ENCODE measurements at regions not wholly inside any gene's neighbourhood (a gene's known extent, or its start where the extent isn't known, plus 50 kb on each side); places are given as distances from the start of the nearest gene placed in this dataset.

DNA sequence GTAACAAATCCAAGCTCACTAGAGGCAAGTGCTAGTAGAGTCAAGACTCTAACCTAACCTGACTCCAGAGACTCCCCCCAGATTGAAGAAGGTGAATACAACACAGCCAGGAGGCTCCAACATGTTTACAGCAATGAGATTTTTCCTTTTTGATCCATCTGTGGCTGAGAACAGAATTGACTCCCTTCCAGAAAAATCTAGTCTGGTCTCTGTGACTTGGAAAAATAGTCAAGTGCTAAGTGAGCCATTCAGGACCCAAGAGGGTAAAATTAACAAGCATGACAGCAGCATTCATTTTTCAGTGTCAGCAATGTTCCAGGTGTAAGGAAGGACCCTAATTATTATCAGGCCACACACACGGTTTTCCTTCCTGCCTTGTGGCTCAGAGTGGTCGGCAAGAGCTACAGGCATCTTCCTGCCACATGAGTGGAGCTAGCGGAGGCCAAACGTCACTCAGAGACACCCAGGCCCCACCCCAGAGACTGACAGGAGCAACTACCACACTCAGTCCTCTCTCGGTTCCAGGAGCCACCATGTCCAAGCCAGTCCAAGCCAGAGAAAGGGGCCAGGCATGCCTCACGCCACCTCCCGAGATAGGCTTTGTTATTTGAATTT is 395.1 kb downstream of the FOXO1 start:
- Mint-ChIP-seq H3K4me1 (peaks cover 18 to 62% (median 37%) of the 10 kb centered on the region in 7 donors), H3K27ac (peak overlapping the region in 1 of 9 donors; percentile 47), H3K36me3 (peaks cover 0 to 4% (median 0%) of the 10 kb centered on the region in 5 donors), H3K27me3 (no peaks in the 10 kb centered on the region), H3K4me3 (peak overlapping the region in 3 of 10 donors; percentile 19 to 32 (median 23)), H3K9me3 (no peaks in the 10 kb centered on the region)
- intact Hi-C loops (cut with micrococcal nuclease): no loop called here
- H3K9me3 ChIP-seq (ENCODE audit: control insufficient read depth in 2 of 3, low read length in 3 of 3): no peaks in the 10 kb centered on the region
- ChIA-PET POLR2A (interaction anchor here (0.6 to 1.7 kb wide), 3 partner anchors 8 to 142 kb away, joined by 3 to 5 read pairs (median 3); no protein-coding TSS in a partner anchor), CTCF (interaction anchor here (0.8 kb wide), 1 partner anchor 95 kb away, joined by 3 read pairs; no protein-coding TSS in a partner anchor)
- DNase-seq (peak in 2 of 9 donors; percentile 8 to 10), ATAC-seq (no peak)
- H3K27ac ChIP-seq (ENCODE audit: low read depth, low read length): no peak overlapping the region
- no peaks in the 10 kb centered on the region for H3K27me3 ChIP-seq (ENCODE audit: control insufficient read depth in 2 of 2, insufficient read depth in 2 of 2, low read length in 2 of 2)
- H3K36me3 ChIP-seq (ENCODE audit: control insufficient read depth in 2 of 3, insufficient read depth in 3 of 3, low read length in 3 of 3): no peaks in the 10 kb centered on the region
- H3K4me3 ChIP-seq (ENCODE audit: low read length): no peak overlapping the region
- H3K4me1 ChIP-seq (ENCODE audit: control insufficient read depth in 2 of 2, insufficient read depth in 2 of 2, low read length in 2 of 2): peaks cover 4 to 17% of the 10 kb centered on the region in 2 donors

DNA sequence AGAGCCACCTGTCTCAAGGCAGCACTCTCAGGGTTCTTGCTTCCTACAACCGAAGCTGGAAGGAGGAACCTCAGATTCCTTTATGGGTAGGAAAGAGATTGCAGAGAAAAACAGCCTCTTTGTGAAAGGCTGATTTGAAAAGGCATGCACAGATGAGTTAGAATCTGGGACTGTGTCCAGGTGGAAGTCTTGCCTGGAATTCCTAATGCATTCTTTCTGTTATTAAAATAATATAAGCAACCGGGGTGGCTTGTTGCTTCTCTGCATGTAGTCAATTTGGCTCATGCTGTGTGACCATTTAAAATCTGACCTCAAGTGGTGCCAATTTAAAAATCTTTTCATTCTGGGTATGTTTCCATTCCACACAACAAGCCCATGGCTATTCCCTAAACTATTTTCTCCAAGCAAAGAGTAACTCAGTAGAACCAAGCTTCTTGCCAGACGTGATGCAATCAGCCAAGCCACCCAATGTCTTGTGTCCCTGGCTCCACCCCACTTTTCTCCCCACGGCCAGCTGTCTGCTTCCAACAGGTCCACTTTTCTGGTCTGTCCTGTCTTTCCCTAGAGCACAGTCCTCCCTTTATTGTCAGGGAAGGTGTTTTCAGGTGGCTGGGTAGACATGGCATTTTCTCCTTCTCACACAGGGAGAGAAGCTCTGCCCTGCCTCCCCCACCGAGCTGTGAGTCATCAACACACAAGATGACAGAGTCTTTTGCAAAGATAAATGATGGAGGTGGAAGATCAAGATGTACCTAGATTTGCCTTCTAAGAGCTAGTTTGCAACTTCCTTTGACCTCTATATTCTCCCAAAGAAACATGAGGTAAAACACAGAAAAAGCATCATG is 394.3 kb downstream of the FOXO1 start:
- ChIA-PET CTCF (interaction anchor here (0.8 kb wide), 1 partner anchor 95 kb away, joined by 3 read pairs; no protein-coding TSS in a partner anchor), POLR2A (interaction anchor here (0.6 to 1.7 kb wide), 4 partner anchors 66 to 204 kb away, joined by 3 to 5 read pairs (median 4); no protein-coding TSS in a partner anchor)
- Mint-ChIP-seq H3K4me1 (peaks cover 20 to 65% (median 41%) of the 10 kb centered on the region in 7 donors), H3K36me3 (peaks cover 0 to 6% (median 0%) of the 10 kb centered on the region in 5 donors), H3K27ac (peak overlapping the region in 6 of 9 donors; percentile 0 to 73 (median 42)), H3K27me3 (peaks cover 0 to 2% (median 0%) of the 10 kb centered on the region in 5 donors), H3K9me3 (no peaks in the 10 kb centered on the region), H3K4me3 (peak overlapping the region in 2 of 10 donors; percentile 4 to 5)
- H3K4me3 ChIP-seq (ENCODE audit: low read length): no peak overlapping the region
- H3K27me3 ChIP-seq (ENCODE audit: control insufficient read depth in 2 of 2, insufficient read depth in 2 of 2, low read length in 2 of 2): no peaks in the 10 kb centered on the region
- H3K36me3 ChIP-seq (ENCODE audit: control insufficient read depth in 2 of 3, insufficient read depth in 3 of 3, low read length in 3 of 3): no peaks in the 10 kb centered on the region
- H3K27ac ChIP-seq (ENCODE audit: low read depth, low read length): no peak overlapping the region
- intact Hi-C loops (cut with micrococcal nuclease): no loop called here
- DNase-seq: peak in 1 of 9 donors; percentile 36
- no peaks in the 10 kb centered on the region for H3K9me3 ChIP-seq (ENCODE audit: control insufficient read depth in 2 of 3, low read length in 3 of 3)
- ATAC-seq: peak; percentile 42
- peaks cover 4 to 17% of the 10 kb centered on the region in 2 donors for H3K4me1 ChIP-seq (ENCODE audit: control insufficient read depth in 2 of 2, insufficient read depth in 2 of 2, low read length in 2 of 2)

DNA sequence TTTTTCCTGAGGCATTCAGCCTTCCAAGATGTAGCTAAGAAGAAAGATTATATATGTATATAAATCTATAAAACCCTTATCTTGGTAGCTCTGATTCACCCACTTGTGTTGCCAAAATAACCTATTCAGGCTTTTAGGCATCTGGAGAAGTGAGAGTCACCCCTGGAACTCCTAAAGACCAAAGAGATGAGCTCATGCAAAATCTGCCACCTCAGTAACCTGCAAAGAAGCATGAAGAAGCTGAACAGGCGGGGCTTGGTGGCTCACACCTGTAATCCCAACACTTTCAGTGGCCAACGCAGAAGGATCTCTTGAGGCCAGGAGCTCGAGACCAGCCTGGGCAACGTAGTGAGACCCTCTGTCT is 393.7 kb downstream of the FOXO1 start:
- no peak for ATAC-seq
- Histone ChIP-seq H3K27ac (ENCODE audit: low read depth, low read length) (no peak overlapping the region), H3K9me3 (ENCODE audit: control insufficient read depth in 2 of 3, low read length in 3 of 3) (no peaks in the 10 kb centered on the region), H3K4me3 (ENCODE audit: low read length) (no peak overlapping the region), H3K36me3 (ENCODE audit: control insufficient read depth in 2 of 3, insufficient read depth in 3 of 3, low read length in 3 of 3) (no peaks in the 10 kb centered on the region), H3K4me1 (ENCODE audit: control insufficient read depth in 2 of 2, insufficient read depth in 2 of 2, low read length in 2 of 2) (peaks cover 4 to 17% of the 10 kb centered on the region in 2 donors), H3K27me3 (ENCODE audit: control insufficient read depth in 2 of 2, insufficient read depth in 2 of 2, low read length in 2 of 2) (no peaks in the 10 kb centered on the region)
- peaks cover 18 to 66% (median 39%) of the 10 kb centered on the region in 7 donors for H3K4me1 Mint-ChIP-seq
- H3K27ac Mint-ChIP-seq: peak overlapping the region in 2 of 9 donors; percentile 29 to 73
- no peak overlapping the region for H3K4me3 Mint-ChIP-seq
- peaks cover 0 to 6% (median 0%) of the 10 kb centered on the region in 5 donors for H3K36me3 Mint-ChIP-seq
- DNase-seq: no peak
- CTCF ChIA-PET: no interaction called here
- intact Hi-C loops (cut with micrococcal nuclease): no loop called here
- POLR2A ChIA-PET: interaction anchor here (0.6 to 1.5 kb wide), 2 partner anchors 167 to 204 kb away, joined by 3 to 4 read pairs; no protein-coding TSS in a partner anchor
- no peaks in the 10 kb centered on the region for H3K9me3 Mint-ChIP-seq
- peaks cover 0 to 2% (median 0%) of the 10 kb centered on the region in 5 donors for H3K27me3 Mint-ChIP-seq

- Mint-ChIP-seq H3K27me3 (peaks cover 0 to 2% (median 0%) of the 10 kb centered on the region in 5 donors), H3K4me3 (no peak overlapping the region), H3K9me3 (no peaks in the 10 kb centered on the region), H3K36me3 (peaks cover 0 to 5% (median 0%) of the 10 kb centered on the region in 5 donors), H3K4me1 (peaks cover 18 to 66% (median 38%) of the 10 kb centered on the region in 7 donors), H3K27ac (no peak overlapping the region)
- H3K27me3 ChIP-seq (ENCODE audit: control insufficient read depth in 2 of 2, insufficient read depth in 2 of 2, low read length in 2 of 2): no peaks in the 10 kb centered on the region
- H3K9me3 ChIP-seq (ENCODE audit: control insufficient read depth in 2 of 3, low read length in 3 of 3): no peaks in the 10 kb centered on the region
- intact Hi-C loops (cut with micrococcal nuclease): no loop called here
- CTCF ChIA-PET: no interaction called here
- POLR2A ChIA-PET: interaction anchor here (1.5 kb wide), 1 partner anchor 205 kb away, joined by 4 read pairs; no protein-coding TSS in a partner anchor
- no peak overlapping the region for H3K27ac ChIP-seq (ENCODE audit: low read depth, low read length)
- ATAC-seq (no peak), DNase-seq (no peak)
- H3K4me1 ChIP-seq (ENCODE audit: control insufficient read depth in 2 of 2, insufficient read depth in 2 of 2, low read length in 2 of 2): peaks cover 4 to 17% of the 10 kb centered on the region in 2 donors
- H3K36me3 ChIP-seq (ENCODE audit: control insufficient read depth in 2 of 3, insufficient read depth in 3 of 3, low read length in 3 of 3): no peaks in the 10 kb centered on the region
- H3K4me3 ChIP-seq (ENCODE audit: low read length): no peak overlapping the region
Measured at GRCh38 chr13:40273253-40274025, 393.0 kb downstream of the FOXO1 start.

DNA sequence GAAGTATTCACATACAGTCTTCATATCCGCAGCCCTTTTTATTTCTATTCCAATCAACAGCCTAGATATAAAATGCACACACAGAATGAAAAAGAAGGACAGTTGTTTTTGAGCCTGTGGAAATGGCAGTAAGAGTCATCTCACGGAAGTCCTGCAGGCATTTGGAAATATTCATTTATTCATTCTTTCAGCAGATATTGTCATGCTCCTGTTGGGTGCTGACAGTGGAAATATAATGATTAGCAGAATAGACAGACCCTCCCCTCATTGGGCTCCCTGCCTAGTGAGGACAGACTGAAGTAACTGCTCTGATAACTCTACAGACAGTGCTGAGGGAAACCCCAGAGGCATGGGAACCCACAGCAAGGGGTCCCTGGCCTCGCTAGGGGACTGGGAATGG is 392.3 kb downstream of the FOXO1 start:
- CTCF ChIA-PET: no interaction called here
- no peak for ATAC-seq
- DNase-seq: no peak
- H3K27me3 Mint-ChIP-seq: peaks cover 0 to 2% (median 0%) of the 10 kb centered on the region in 5 donors
- H3K9me3 ChIP-seq (ENCODE audit: control insufficient read depth in 2 of 3, low read length in 3 of 3): no peaks in the 10 kb centered on the region
- peaks cover 0 to 5% (median 0%) of the 10 kb centered on the region in 5 donors for H3K36me3 Mint-ChIP-seq
- H3K9me3 Mint-ChIP-seq: no peaks in the 10 kb centered on the region
- H3K4me1 ChIP-seq (ENCODE audit: control insufficient read depth in 2 of 2, insufficient read depth in 2 of 2, low read length in 2 of 2): peaks cover 4 to 17% of the 10 kb centered on the region in 2 donors
- peaks cover 16 to 66% (median 38%) of the 10 kb centered on the region in 7 donors for H3K4me1 Mint-ChIP-seq
- H3K27ac ChIP-seq (ENCODE audit: low read depth, low read length): no peak overlapping the region
- no peaks in the 10 kb centered on the region for H3K36me3 ChIP-seq (ENCODE audit: control insufficient read depth in 2 of 3, insufficient read depth in 3 of 3, low read length in 3 of 3)
- intact Hi-C loops (cut with micrococcal nuclease): no loop called here
- H3K27ac Mint-ChIP-seq: peak overlapping the region in 1 of 9 donors; percentile 51
- no peak overlapping the region for H3K4me3 Mint-ChIP-seq
- H3K4me3 ChIP-seq (ENCODE audit: low read length): no peak overlapping the region
- no peaks in the 10 kb centered on the region for H3K27me3 ChIP-seq (ENCODE audit: control insufficient read depth in 2 of 2, insufficient read depth in 2 of 2, low read length in 2 of 2)
- POLR2A ChIA-PET: no interaction called here

- ATAC-seq (no peak), DNase-seq (no peak)
- no peaks in the 10 kb centered on the region for H3K9me3 ChIP-seq (ENCODE audit: control insufficient read depth in 2 of 3, low read length in 3 of 3)
- intact Hi-C loops (cut with micrococcal nuclease): no loop called here
- ChIA-PET CTCF (no interaction called here), POLR2A (no interaction called here)
- no peak overlapping the region for H3K4me3 Mint-ChIP-seq
- no peaks in the 10 kb centered on the region for H3K9me3 Mint-ChIP-seq
- H3K4me3 ChIP-seq (ENCODE audit: low read length): no peak overlapping the region
- no peak overlapping the region for H3K27ac ChIP-seq (ENCODE audit: low read depth, low read length)
- peaks cover 0 to 5% (median 0%) of the 10 kb centered on the region in 5 donors for H3K36me3 Mint-ChIP-seq
- H3K27ac Mint-ChIP-seq: peak overlapping the region in 4 of 9 donors; percentile 11 to 83 (median 50)
- peaks cover 0 to 2% (median 0%) of the 10 kb centered on the region in 5 donors for H3K27me3 Mint-ChIP-seq
- peaks cover 4 to 17% of the 10 kb centered on the region in 2 donors for H3K4me1 ChIP-seq (ENCODE audit: control insufficient read depth in 2 of 2, insufficient read depth in 2 of 2, low read length in 2 of 2)
- H3K36me3 ChIP-seq (ENCODE audit: control insufficient read depth in 2 of 3, insufficient read depth in 3 of 3, low read length in 3 of 3): no peaks in the 10 kb centered on the region
- no peaks in the 10 kb centered on the region for H3K27me3 ChIP-seq (ENCODE audit: control insufficient read depth in 2 of 2, insufficient read depth in 2 of 2, low read length in 2 of 2)
- peaks cover 16 to 60% (median 37%) of the 10 kb centered on the region in 7 donors for H3K4me1 Mint-ChIP-seq
Measured at GRCh38 chr13:40275155-40275554, 391.3 kb downstream of the FOXO1 start.

All from naive thymus-derived CD4-positive, alpha-beta T cell (primary cell).